HG02938 (cell line): ENCODE measurements at regions not wholly inside any gene's neighbourhood (a gene's known extent, or its start where the extent isn't known, plus 50 kb on each side); places are given as distances from the start of the nearest gene placed in this dataset.
"Not testable (repeated sequence)": the region's sequence is repeated elsewhere in the genome, so short reads cannot be mapped to it uniquely, and the experiment has no call there.

Experiments
- ATAC-seq: cut with Tn5 transposase; IDR thresholded peaks from one replicate; pipeline ENCODE4 v1.9.1; 2021; ENCODE audit warnings: mild to moderate bottlenecking, moderate library complexity; ENCODE audit not compliant: unreplicated experiment

GRCh38 chr9:22170556-22170955 is 161.5 kb upstream of the CDKN2B start:
- ATAC-seq: peak; percentile 15

GRCh38 chr9:22170990-22171670 is 162.0 kb upstream of the CDKN2B start:
- ATAC-seq: peak; percentile 63

GRCh38 chr9:22171691-22172090 is 162.6 kb upstream of the CDKN2B start:
- no peak for ATAC-seq

GRCh38 chr9:22173908-22174307 is 164.8 kb upstream of the CDKN2B start:
- no peak for ATAC-seq

GRCh38 chr9:22175972-22176545 is 167.0 kb upstream of the CDKN2B start:
- peak; percentile 73 for ATAC-seq

GRCh38 chr9:22181021-22181420 is 171.9 kb upstream of the CDKN2B start:
- ATAC-seq: not testable (repeated sequence)

GRCh38 chr9:22189471-22189870 is 180.4 kb upstream of the CDKN2B start:
- no peak for ATAC-seq

GRCh38 chr9:22197000-22197399 is 187.9 kb upstream of the CDKN2B start:
- ATAC-seq: peak; percentile 93

- no peak for ATAC-seq
These were observed 189.6 kb upstream of the CDKN2B start for GRCh38 chr9:22198681-22199080.

- no peak for ATAC-seq
These were observed 192.2 kb upstream of the CDKN2B start for GRCh38 chr9:22201256-22201655.

GRCh38 chr9:22203371-22204138 is 194.4 kb upstream of the CDKN2B start:
- ATAC-seq: no peak

GRCh38 chr9:22204240-22204639 is 195.1 kb upstream of the CDKN2B start:
- ATAC-seq: no peak

GRCh38 chr9:22206833-22207232 is 197.7 kb upstream of the CDKN2B start:
- no peak for ATAC-seq

GRCh38 chr9:22208846-22209585 is 199.9 kb upstream of the CDKN2B start:
- ATAC-seq: peak; percentile 52

GRCh38 chr9:22210262-22210661 is 201.2 kb upstream of the CDKN2B start:
- no peak for ATAC-seq

- ATAC-seq: no peak
These were observed 201.8 kb upstream of the CDKN2B start for GRCh38 chr9:22210936-22211335.

- no peak for ATAC-seq
These were observed 202.7 kb upstream of the CDKN2B start for GRCh38 chr9:22211588-22212360.

GRCh38 chr9:22214021-22214420 is 204.9 kb upstream of the CDKN2B start:
- ATAC-seq: no peak

- no peak for ATAC-seq
These were observed 205.5 kb upstream of the CDKN2B start for GRCh38 chr9:22214497-22215031.

GRCh38 chr9:22215521-22215920 is 206.4 kb upstream of the CDKN2B start:
- no peak for ATAC-seq
